H9 (cell line): ENCODE measurements at regions not wholly inside any gene's neighbourhood (a gene's known extent, or its start where the extent isn't known, plus 50 kb on each side); places are given as distances from the start of the nearest gene placed in this dataset.

Experiments used
- DNase-seq: peaks from one replicate; pipeline ENCODE4 v3.0.0-alpha.2; 2017
- H2AFZ ChIP-seq: one replicate; pipeline ENCODE4 v1.6.1; 2013; ENCODE audit warnings: mild to moderate bottlenecking, low read length, control low read depth, moderate library complexity
- H2AK5ac ChIP-seq: 2 replicates; pipeline ENCODE4 v1.6.1; 2013; ENCODE audit warnings: low read length, control low read depth, mixed read lengths; ENCODE audit not compliant: insufficient read length
- H2BK120ac ChIP-seq: one replicate; pipeline ENCODE4 v1.6.1; 2013; ENCODE audit warnings: low read depth, mild to moderate bottlenecking, low read length, control low read depth, inconsistent platforms; ENCODE audit not compliant: poor library complexity, severe bottlenecking
- H2BK12ac ChIP-seq: 2 replicates; pipeline ENCODE4 v1.6.1; 2013; ENCODE audit warnings: low read length, control low read depth, mixed read lengths, low read depth; ENCODE audit not compliant: insufficient read length
- H2BK15ac ChIP-seq: 2 replicates; pipeline ENCODE4 v1.6.1; 2013; ENCODE audit warnings: low read depth, low read length, control low read depth
- H2BK20ac ChIP-seq: one replicate; pipeline ENCODE4 v1.6.1; 2013; ENCODE audit warnings: low read depth, mild to moderate bottlenecking, low read length, control low read depth, inconsistent platforms; ENCODE audit not compliant: poor library complexity, severe bottlenecking
- H2BK5ac ChIP-seq: 2 replicates; pipeline ENCODE4 v1.6.1; 2013; ENCODE audit warnings: low read length, control low read depth, mixed read lengths; ENCODE audit not compliant: insufficient read length
- H3K14ac ChIP-seq: 2 replicates; pipeline ENCODE4 v1.6.1; 2013; ENCODE audit warnings: low read length, control low read depth; ENCODE audit not compliant: insufficient read depth
- H3K18ac ChIP-seq: 2 replicates; pipeline ENCODE4 v1.6.1; 2013; ENCODE audit warnings: low read depth, mild to moderate bottlenecking, mixed read lengths, low read length, control low read depth; ENCODE audit not compliant: insufficient read length
- H3K23ac ChIP-seq: 2 replicates; pipeline ENCODE4 v1.6.1; 2013; ENCODE audit warnings: low read length, control low read depth, mixed read lengths, low read depth; ENCODE audit not compliant: insufficient read length
- H3K23me2 ChIP-seq: 2 replicates; pipeline ENCODE4 v1.6.1; 2013; ENCODE audit warnings: low read depth, mild to moderate bottlenecking, mixed read lengths, low read length, control low read depth; ENCODE audit not compliant: insufficient read length, poor library complexity, severe bottlenecking
- H3K27ac ChIP-seq: 2 replicates; pipeline ENCODE4 v1.5.1; 2013; ENCODE audit warnings: low read length, control low read depth, mixed read lengths, low read depth; ENCODE audit not compliant: insufficient read length
- H3K27me3 ChIP-seq: 2 replicates; pipeline ENCODE4 v1.6.1; 2013; ENCODE audit warnings: low read length, control low read depth, inconsistent platforms; ENCODE audit not compliant: insufficient read depth
- H3K4ac ChIP-seq: 2 replicates; pipeline ENCODE4 v1.6.1; 2013; ENCODE audit warnings: low read depth, mild to moderate bottlenecking, control low read depth, inconsistent platforms, low read length, moderate library complexity
- H3K4me1 ChIP-seq: 2 replicates; pipeline ENCODE4 v1.6.1; 2013; ENCODE audit warnings: low read length, control low read depth, inconsistent platforms; ENCODE audit not compliant: insufficient read depth
- H3K4me2 ChIP-seq: 2 replicates; pipeline ENCODE4 v1.6.1; 2013; ENCODE audit warnings: low read length, control low read depth, mixed read lengths; ENCODE audit not compliant: insufficient read length, insufficient read depth
- H3K56ac ChIP-seq: 2 replicates; pipeline ENCODE4 v1.6.1; 2013; ENCODE audit warnings: low read depth, mild to moderate bottlenecking, mixed read lengths, low read length, control low read depth; ENCODE audit not compliant: insufficient read length
- H3K79me1 ChIP-seq: 2 replicates; pipeline ENCODE4 v1.6.1; 2013; ENCODE audit warnings: low read depth, mild to moderate bottlenecking, moderate library complexity, low read length, control low read depth, inconsistent platforms; ENCODE audit not compliant: insufficient read depth, poor library complexity, severe bottlenecking
- H3K79me2 ChIP-seq: 2 replicates; pipeline ENCODE4 v1.6.1; 2013; ENCODE audit warnings: low read length, control low read depth, inconsistent platforms; ENCODE audit not compliant: insufficient read depth
- H3K9ac ChIP-seq: 2 replicates; pipeline ENCODE4 v1.6.1; 2013; ENCODE audit warnings: low read length, control low read depth, mixed read lengths; ENCODE audit not compliant: insufficient read length; ENCODE audit errors: extremely low read depth
- H3K9me3 ChIP-seq: one replicate; pipeline ENCODE4 v1.6.1; 2013; ENCODE audit warnings: low read depth, low read length, inconsistent platforms; ENCODE audit not compliant: control insufficient read depth
- H3T11ph ChIP-seq: one replicate; pipeline ENCODE4 v1.6.1; 2013; ENCODE audit warnings: mild to moderate bottlenecking, low read length, control low read depth, inconsistent platforms
- H4K20me1 ChIP-seq: one replicate; pipeline ENCODE4 v1.6.1; 2013; ENCODE audit not compliant: control insufficient read depth, insufficient read length, insufficient read depth
- H4K5ac ChIP-seq: 2 replicates; pipeline ENCODE4 v1.6.1; 2013; ENCODE audit warnings: low read depth, mild to moderate bottlenecking, mixed read lengths, low read length, control low read depth; ENCODE audit not compliant: insufficient read length
- H4K8ac ChIP-seq: replicated peaks from 2 replicates; pipeline ENCODE4 v1.6.1; 2013; ENCODE audit warnings: low read length, control low read depth, mixed read lengths, low read depth; ENCODE audit not compliant: insufficient read length
- H4K91ac ChIP-seq: 2 replicates; pipeline ENCODE4 v1.6.1; 2013; ENCODE audit warnings: low read depth, mild to moderate bottlenecking, moderate library complexity, mixed read lengths, low read length, control low read depth; ENCODE audit not compliant: insufficient read length
- H3K27ac Mint-ChIP-seq, 3 experiments: 2 replicates in 2 of 3; 3 replicates in 1 of 3; pipeline ENCODE4 v1.8.0; 2020 to 2021; ENCODE audit warnings: mixed read lengths in 3 of 3, mild to moderate bottlenecking in 1 of 3, moderate library complexity in 1 of 3
- H3K27me3 Mint-ChIP-seq: 2 replicates; pipeline ENCODE4 v1.8.0; 2021; ENCODE audit warnings: low read depth, mild to moderate bottlenecking, moderate library complexity, mixed read lengths
- H3K36me3 Mint-ChIP-seq, 3 experiments: 2 replicates in 2 of 3; 3 replicates in 1 of 3; pipeline ENCODE4 v1.8.0; 2020 to 2021; ENCODE audit warnings: low read depth in 3 of 3, mixed read lengths in 3 of 3; ENCODE audit not compliant: insufficient read depth in 1 of 3
- H3K4me1 Mint-ChIP-seq, 2 experiments: 2 replicates each; pipeline ENCODE4 v1.8.0; 2020; ENCODE audit warnings: mixed read lengths in 2 of 2
- H3K4me3 Mint-ChIP-seq, 2 experiments: 2 replicates in 1 of 2; 3 replicates in 1 of 2; pipeline ENCODE4 v1.8.0; 2020 to 2021; ENCODE audit warnings: mild to moderate bottlenecking in 2 of 2, mixed read lengths in 2 of 2, moderate library complexity in 1 of 2
- H3K9me3 Mint-ChIP-seq, 2 experiments: 2 replicates in 1 of 2; 3 replicates in 1 of 2; pipeline ENCODE4 v1.8.0; 2020; ENCODE audit warnings: mild to moderate bottlenecking in 2 of 2, mixed read lengths in 2 of 2, moderate library complexity in 1 of 2
- WGBS: extraction: QIAGEN DNeasy Blood & Tissue Kit; methylation state at CpG from one replicate; pipeline ENCODE4 v1.1.7; 2013; ENCODE audit warnings: missing lambda C conversion rate, low lambda C conversion rate, mixed read lengths; ENCODE audit not compliant: insufficient read length; ENCODE audit errors: extremely low coverage; 5-methylcytosine and 5-hydroxymethylcytosine counted together
- TF ChIP-seq, protein P1 (sequence below): fragments of 200-600 bp; sonication (generic); conservative IDR thresholded peaks from 3 replicates; pipeline ENCODE4 v1.8.0; 2021; ENCODE audit warnings: antibody characterized with exemption, mild to moderate bottlenecking

- Histone ChIP-seq H3K18ac (no peak overlapping the region), H2AK5ac (no peak overlapping the region), H2AFZ (no peak overlapping the region), H3K56ac (no peak overlapping the region), H2BK5ac (no peak overlapping the region), H4K5ac (no peak overlapping the region), H2BK120ac (no peak overlapping the region), H2BK15ac (no peak overlapping the region), H2BK20ac (no peak overlapping the region), H3K14ac (no peak overlapping the region), H3K79me1 (no peaks in the 10 kb centered on the region), H2BK12ac (no peak overlapping the region), H3K79me2 (no peaks in the 10 kb centered on the region), H3K4me2 (no peak overlapping the region), H3K23ac (no peak overlapping the region), H3T11ph (no peak overlapping the region), H3K27ac (no peak overlapping the region), H4K20me1 (no peaks in the 10 kb centered on the region), H3K4ac (no peak overlapping the region), H3K23me2 (no peaks in the 10 kb centered on the region), H3K4me1 (no peaks in the 10 kb centered on the region), H4K8ac (no peak overlapping the region), H3K9me3 (no peaks in the 10 kb centered on the region), H3K9ac (no peak overlapping the region), H4K91ac (no peak overlapping the region), H3K27me3 (no peaks in the 10 kb centered on the region)
- H3K36me3 Mint-ChIP-seq: no peaks in the 10 kb centered on the region
- TF ChIP-seq, protein P1, sequence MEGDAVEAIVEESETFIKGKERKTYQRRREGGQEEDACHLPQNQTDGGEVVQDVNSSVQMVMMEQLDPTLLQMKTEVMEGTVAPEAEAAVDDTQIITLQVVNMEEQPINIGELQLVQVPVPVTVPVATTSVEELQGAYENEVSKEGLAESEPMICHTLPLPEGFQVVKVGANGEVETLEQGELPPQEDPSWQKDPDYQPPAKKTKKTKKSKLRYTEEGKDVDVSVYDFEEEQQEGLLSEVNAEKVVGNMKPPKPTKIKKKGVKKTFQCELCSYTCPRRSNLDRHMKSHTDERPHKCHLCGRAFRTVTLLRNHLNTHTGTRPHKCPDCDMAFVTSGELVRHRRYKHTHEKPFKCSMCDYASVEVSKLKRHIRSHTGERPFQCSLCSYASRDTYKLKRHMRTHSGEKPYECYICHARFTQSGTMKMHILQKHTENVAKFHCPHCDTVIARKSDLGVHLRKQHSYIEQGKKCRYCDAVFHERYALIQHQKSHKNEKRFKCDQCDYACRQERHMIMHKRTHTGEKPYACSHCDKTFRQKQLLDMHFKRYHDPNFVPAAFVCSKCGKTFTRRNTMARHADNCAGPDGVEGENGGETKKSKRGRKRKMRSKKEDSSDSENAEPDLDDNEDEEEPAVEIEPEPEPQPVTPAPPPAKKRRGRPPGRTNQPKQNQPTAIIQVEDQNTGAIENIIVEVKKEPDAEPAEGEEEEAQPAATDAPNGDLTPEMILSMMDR: no peak
- no peaks in the 10 kb centered on the region for H3K9me3 Mint-ChIP-seq
- peak overlapping the region in 1 of 3 experiments; percentile 8; a peak in 1 of 7 replicates for H3K27ac Mint-ChIP-seq
- peaks cover 34 to 37% of the 10 kb centered on the region in 2 experiments for H3K4me1 Mint-ChIP-seq
- no CpG with 5 or more reads among the region's 5 CpGs for WGBS
- H3K4me3 Mint-ChIP-seq: no peak overlapping the region
- DNase-seq: no peak
- no peaks in the 10 kb centered on the region for H3K27me3 Mint-ChIP-seq
Observed at GRCh38 chr17:15078570-15078969, 186.6 kb downstream of the PMP22 start.
